ENCODE measurements at regions not wholly inside any gene's neighbourhood (a gene's known extent, or its start where the extent isn't known, plus 50 kb on each side); places are given as distances from the start of the nearest gene placed in this dataset.

DNA sequence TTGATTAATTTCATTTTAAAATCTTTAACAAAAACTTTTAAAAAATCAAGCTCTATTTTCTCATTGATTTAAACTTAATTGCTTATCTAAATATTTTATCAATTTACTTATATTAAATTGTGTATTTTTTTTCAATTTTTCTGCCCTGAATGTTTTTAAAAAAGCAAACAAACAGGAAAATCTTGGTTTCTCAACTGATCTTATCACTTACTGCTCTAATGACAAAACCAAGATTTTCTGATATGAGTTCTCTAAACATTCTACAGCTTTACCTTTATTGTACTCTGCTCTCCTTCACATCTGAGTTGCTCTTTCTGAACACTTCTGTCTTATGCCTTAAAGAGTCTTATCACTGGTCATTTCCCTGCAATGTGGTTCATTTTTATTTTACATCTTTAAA, 587.8 kb upstream of the BCHE start:
- TF ChIP-seq POLR2AphosphoS5 (IDR thresholded peaks at IDR 0.05) (no peak), EP300 (IDR thresholded peaks at IDR 0.05) (no peak)
- TF ChIP-seq, protein P1, sequence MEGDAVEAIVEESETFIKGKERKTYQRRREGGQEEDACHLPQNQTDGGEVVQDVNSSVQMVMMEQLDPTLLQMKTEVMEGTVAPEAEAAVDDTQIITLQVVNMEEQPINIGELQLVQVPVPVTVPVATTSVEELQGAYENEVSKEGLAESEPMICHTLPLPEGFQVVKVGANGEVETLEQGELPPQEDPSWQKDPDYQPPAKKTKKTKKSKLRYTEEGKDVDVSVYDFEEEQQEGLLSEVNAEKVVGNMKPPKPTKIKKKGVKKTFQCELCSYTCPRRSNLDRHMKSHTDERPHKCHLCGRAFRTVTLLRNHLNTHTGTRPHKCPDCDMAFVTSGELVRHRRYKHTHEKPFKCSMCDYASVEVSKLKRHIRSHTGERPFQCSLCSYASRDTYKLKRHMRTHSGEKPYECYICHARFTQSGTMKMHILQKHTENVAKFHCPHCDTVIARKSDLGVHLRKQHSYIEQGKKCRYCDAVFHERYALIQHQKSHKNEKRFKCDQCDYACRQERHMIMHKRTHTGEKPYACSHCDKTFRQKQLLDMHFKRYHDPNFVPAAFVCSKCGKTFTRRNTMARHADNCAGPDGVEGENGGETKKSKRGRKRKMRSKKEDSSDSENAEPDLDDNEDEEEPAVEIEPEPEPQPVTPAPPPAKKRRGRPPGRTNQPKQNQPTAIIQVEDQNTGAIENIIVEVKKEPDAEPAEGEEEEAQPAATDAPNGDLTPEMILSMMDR (IDR thresholded peaks at IDR 0.05), result no peak

Data from esophagus muscularis mucosa (tissue), 4 donors.